HK-2 (cell line): ENCODE measurements at regions not wholly inside any gene's neighbourhood (a gene's known extent, or its start where the extent isn't known, plus 50 kb on each side); places are given as distances from the start of the nearest gene placed in this dataset.
"Not testable (repeated sequence)": the region's sequence is repeated elsewhere in the genome, so short reads cannot be mapped to it uniquely, and the experiment has no call there.

ENCODE experiments used
- DNase-seq: peaks from one replicate; pipeline ENCODE4 v3.0.0-alpha.2; 2018; ENCODE audit not compliant: unreplicated experiment

DNA sequence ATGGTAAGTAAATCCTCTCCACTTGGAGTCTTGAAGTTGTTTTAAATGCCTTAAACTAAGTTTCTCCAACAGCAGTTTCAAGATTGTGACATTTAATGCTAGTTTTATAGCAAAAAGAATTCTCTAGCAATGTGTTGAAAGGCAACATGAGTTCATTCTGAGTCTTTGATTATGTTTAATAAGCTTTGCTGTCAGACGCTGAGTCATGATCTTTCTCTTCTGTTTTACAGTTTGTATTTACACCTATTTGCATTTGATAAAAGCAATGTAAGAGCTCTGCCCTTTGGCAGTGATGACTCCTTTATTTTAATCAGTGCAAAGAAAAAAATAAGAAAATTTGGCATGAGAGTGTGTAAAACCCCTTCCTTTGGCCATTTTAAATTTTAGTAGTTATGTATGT is 497.7 kb downstream of the STK39 start:
- no peak for DNase-seq

DNA sequence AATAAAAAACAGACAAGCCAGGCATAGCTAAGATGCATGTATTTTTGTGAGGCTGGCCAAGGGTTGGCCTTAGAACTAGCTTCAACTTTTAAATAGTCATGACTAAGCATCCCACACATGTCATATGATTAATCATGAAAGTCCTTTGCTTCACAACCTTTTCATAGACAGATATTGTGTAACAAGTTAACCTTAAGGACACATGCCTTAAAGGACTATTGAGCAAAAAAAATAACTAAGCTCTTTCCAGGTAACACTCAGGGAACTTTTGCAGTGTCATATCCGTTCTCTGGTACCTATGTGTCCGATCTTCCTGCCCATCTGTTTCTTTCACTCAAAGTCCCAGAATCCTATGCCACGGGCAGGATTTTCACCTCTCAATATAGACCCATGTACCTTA is 498.4 kb downstream of the STK39 start:
- no peak for DNase-seq

DNA sequence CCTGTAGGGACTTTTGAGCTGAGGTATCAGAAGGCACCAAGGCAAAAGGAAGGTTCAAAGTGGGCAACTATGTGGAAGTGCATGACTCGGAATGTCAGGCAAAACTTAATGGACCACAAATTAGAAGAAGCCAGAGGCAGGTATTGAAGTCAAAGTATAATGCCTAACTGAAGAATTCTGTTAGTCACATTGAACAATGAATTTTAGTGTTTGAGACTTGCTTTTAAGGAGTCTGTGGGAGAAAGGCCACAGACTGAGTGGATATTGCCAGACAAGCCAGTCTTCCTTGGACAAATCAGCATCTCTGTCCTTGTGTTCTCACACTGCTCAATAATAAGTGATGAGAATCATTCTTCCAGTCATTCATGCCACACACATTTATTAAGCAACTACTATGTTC is 498.9 kb downstream of the STK39 start:
- DNase-seq, result no peak

DNA sequence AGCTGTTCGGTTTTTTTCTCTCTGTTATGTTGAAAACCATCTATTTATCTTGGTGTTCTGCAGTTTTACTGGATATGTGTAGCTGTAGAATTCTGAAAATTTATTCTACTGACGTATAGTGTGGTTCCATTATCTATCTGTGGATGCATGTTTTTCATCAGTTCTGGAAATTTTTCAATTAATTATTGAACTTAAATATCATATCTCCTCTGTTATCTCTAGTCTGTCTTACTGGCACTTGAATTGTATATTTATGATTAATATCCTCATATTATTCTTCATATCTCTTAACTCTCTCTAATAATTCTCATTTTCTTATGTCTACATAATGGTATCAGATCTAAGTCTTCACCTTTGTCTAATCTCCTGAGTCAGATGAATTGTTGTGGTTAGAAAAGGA is 501.7 kb downstream of the STK39 start:
- no peak for DNase-seq

DNA sequence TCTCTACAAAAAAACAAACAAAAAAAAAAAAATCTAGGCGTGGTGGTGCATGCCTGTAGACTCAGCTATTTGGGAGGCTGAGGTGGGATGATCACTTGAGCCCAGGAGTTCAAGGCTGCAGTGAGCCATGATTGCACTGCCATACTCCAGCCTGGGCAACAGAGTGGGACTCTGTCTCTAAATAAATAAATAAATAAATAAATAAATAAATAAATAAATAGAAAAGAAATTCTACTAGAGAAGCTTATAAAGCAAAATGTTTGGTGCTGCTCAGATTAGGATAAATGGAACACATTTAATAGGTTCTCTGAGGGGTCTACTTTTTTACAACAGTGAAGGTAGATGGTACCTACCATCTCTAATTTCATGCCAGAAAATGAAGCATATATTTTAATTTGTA is 507.5 kb downstream of the STK39 start:
- not testable (repeated sequence) for DNase-seq

DNA sequence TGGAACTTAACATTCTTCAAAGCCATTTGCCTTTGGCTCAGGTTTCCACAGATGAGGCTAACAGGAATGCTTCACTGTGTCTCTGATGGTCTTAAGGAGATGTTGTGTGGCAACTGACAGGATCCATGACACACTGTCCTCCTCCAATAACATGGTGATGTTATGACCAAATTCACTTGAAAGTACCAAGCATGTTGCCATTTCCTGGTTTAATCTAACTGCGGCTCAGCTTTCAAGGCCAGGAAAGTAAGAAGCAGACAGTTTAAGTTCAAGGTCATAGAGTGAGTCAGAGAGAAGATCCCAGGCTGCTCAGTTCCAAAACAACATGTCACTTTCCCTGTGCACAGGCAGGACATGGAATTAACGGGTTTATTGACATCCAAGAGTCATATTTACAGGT is 513.6 kb downstream of the STK39 start:
- DNase-seq, result no peak

DNA sequence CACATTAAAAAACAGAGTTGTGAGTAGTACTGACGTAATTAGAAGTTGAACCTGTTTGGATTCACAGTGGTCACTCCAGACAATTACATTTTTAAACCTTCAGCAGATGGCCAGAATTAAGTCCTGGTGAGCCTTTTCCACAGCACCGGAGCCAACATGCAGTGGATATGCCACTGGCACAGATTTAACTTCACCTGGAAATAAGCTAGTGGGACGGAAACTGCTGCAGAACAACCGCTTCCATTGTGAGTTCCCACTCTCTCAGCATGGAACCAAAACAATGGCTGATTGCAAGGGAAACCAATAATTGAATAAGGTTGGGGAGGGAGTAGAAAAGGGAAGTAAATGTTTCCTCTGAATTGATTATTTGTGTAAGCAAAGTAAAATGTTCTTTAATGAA is 515.1 kb downstream of the STK39 start:
- no peak for DNase-seq

DNA sequence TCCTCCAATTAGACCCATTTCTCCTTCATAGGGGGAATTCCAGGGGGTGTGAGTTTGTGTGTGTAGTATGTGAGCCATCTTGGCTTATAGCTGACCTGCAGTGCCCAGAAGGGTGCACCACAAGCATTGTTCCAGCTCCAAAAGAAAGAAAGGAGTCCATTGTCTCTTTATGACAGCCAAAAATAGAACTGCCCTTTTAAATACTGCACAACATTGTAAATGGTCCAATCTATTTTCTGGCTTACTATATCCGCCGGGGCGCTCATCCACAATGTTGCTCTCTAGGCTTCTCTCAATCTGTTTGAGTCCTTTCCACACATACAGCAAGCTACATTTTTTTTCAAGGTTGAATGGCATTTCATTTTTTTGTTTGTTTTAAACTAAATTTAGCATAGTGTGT is 517.5 kb downstream of the STK39 start:
- no peak for DNase-seq

DNA sequence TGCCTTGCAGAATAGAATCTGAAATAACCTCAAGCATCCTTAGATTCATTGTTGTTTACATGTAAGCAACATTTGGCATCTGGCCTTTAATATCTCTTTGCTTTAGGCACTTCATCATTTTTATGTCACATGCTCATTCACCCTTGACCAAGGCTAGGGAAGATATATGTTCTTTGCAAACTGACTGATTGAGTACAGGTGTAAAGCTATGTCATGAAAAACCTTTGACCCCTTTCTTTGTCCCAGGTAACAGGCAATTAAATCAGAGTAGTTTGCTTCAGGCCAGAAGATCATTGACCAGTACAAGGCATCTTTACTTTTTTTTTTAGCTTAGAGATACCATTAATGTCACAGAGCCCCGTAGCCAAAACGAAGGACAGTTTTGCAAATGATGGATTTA is 520.6 kb downstream of the STK39 start:
- no peak for DNase-seq

DNA sequence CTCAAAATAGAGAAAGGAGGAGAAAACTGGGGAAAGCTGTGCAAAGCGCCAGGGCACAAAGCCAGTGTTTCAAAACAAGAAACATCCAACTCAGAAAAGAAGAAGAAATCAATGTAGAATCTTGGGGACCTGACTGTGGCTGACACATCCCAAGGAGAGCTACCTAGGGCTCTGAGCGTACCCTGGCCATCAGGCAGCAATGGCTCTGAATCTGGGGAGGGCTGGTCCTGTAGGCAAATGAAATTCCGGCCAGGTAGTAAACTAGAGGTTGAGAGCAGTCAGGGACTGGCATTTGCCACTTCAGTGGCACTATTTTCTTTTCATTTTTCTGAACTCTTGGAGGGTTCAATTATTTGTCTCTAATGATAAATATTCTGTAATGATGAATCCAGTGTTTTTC is 525.8 kb downstream of the STK39 start:
- DNase-seq, result no peak

DNA sequence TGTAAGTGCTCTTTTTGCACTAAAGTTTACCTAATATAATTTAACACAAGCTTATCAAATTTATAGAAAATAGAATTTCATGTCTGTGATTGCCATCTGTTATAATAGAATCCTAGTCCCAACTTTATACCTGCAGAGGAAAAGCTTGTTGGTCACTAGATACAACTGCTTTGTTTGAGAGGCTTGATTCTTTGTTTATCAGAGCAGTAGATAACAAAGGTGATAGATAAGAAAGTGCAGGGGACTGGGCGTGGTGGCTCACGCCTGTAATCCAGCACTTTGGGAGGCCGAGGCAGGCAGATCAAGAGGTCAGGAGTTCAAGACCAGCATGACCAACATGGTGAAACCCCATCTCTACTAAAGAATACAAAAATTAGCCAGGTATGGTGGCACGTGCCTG is 528.0 kb downstream of the STK39 start:
- no peak for DNase-seq

DNA sequence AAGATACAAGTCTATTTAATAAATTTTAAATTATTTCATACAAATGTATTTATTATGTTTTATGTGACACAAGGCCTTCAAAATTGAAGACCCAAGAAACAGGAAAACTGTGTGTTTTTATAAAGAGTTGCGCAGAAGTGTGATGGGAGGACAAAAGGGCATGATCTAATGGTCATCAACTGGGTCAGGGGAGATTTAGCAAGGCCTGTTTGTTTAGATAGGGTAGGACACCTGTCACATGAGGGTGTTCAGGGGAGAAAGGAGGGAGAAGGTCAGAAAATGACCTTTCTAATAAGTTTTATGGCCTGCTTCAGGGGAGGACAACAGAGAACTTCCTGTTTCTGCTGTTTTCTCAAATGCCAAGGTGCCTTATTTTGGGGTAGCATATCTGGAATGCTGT is 528.8 kb downstream of the STK39 start:
- no peak for DNase-seq

DNA sequence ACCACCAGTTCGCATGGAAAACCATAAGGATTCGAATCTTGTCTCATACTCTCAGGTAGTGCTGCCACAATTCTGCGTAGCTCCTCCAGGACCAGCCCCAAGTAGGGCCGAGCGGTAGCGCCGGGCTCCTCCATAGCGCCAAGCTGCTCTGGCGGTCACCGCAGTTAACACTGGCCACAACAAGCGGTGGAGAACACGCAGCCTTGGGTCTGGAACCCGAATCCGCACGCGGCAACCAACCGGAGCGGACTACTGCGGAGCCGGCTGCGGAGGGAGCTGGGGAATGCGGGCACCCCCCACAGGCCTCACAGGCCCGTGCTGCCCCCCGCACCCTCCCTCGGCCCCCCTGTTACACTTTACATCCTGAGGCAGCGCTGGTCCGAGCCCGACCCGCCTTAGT is 531.5 kb downstream of the STK39 start:
- no peak for DNase-seq

DNA sequence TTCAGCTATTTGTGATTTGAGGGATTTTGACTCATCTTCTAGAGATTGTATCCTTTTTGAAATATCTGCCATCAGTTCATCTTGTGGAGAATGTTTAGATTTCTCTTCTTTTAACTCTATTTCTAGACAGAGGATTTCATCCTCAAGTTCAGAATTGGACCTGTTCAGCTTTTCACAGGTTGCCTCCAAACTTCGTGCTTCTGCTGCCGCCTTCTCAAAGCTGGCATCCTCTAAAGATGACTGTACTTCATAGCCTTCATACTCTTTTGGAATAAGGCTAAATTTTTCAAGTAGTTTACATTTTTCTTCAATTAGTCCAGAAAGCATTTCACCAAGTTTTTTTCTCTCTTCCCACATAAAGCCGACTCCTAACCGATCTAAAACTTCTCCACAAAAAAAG is 531.9 kb downstream of the STK39 start:
- not testable (repeated sequence) for DNase-seq

DNA sequence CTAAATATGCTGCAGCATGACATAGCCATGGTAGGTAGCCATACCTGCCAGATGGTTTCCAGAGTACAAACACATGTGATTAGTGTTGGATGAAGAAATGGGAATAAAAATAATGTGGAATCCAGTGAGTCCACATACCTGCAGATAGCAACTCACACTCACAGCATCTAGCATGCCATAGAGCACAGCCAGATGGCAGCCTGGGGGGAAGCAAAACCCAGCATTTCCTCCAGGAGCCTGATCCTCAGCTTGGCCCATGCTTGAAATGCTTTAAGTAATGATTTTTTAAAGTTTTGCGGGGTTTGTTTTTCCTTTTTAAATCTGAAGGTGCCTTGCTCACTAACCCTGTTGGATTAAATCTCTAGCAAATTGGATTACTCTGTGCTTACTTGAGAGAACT is 535.1 kb downstream of the STK39 start:
- no peak for DNase-seq

DNA sequence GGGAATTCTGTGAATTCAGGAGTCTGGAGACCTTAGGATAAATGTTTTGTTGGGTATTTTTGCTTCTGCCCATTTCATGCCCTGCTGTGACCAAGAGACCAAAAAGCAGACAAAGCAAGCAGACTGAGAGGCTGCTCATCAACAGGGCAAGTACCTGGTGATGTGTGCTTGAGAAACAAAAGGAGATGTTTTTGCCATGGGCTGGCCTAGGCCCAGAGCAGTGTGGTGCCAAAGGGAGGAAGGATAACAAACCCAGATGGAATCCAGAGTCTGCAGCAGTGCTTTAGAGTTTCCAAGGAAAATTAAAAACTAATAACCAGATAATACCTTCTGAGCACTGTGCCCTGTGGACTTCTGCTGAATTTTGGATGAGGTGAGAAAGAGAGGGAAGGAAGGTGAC is 538.4 kb downstream of the STK39 start:
- no peak for DNase-seq

DNA sequence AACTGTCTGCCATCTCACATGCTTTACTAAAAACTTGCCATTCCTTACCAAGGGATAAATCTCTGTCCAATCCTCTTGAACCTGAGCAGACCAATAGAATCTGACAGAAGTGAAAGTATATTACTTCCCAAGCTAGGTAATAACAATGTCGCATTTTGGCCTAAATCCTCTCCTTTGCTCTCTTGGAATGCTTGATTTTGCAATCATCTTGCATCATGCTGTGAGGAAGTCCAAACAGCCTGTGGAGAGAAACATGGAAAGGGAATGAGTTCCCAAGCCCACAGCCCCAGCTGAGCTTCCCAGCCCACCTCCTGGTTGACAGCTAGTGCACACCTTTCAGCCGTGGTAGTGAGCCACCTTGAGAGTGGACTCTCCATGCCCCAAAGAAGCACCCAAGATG is 540.6 kb downstream of the STK39 start:
- no peak for DNase-seq

DNA sequence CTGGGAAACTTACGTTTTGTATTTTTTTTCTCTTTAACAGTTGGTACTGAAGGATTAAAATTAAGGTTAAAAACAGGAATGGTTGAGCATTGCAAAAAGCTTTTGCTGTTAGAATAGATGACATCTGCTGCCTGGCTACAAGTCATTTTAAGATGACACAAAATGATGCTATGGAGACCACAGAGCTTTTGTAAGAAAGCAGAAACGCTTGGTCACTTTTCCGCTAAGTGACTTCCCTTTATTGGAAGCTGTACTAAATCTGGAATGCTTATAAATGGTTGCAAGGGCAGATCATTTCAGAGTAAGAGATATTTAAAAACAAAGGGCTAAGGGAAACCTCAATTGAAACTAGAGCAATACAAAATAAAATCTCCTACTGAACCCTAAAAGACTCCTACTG is 544.0 kb downstream of the STK39 start:
- no peak for DNase-seq

DNA sequence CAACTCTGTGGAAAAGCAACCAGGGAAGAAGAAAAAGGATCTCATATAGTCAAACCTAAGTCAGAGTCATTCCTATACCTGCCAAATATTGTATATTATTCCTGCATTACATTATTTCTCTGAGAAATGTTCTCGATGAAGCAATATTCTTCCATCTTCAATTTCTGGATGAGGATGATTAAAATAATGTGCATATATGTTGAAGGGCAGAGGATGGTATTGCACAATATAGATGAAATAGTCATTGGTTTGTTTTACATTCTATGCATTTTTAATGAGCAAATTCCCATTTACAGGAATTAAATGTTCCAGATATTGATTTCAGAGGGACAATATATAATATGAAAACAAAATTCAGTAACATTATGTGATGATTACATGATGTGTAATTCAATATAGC is 545.2 kb downstream of the STK39 start:
- no peak for DNase-seq

DNA sequence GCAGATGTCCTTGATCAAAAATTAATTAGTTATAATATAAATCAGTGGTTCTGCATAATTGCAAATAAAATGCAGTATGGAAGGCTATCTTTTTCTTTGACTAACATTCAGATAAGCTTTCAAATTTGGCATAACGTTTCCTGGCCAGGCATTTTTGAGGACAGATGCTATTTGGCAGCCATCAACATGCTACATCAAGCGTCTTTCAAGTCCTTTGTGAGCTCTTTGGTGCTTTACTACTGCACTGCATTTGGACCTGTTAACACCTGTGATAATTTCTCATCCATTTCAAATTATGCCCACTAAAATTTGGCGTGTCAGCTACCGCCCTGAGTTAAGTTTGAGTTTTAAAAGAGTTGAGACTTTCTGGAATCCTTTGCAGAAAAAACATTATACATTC is 545.7 kb downstream of the STK39 start:
- no peak for DNase-seq

DNA sequence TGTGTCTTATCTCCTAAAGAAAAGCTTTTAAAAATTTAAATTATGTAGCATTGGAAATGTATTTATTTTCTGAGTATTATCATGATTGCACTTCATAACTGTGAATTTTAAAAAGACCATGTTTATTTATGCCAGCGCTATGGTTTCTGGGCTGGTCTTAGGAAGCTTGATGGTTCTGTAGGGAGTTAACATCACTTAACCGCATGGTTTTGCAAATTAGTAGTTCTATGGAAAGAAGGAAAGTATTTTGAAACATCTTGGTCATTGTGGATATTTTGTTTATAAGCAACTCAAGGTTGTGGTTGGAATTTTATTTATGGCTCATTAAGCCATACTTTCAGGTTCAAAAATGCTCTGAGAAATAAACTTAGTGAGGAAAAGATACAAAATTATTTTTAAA is 549.4 kb downstream of the STK39 start:
- DNase-seq, result no peak

DNA sequence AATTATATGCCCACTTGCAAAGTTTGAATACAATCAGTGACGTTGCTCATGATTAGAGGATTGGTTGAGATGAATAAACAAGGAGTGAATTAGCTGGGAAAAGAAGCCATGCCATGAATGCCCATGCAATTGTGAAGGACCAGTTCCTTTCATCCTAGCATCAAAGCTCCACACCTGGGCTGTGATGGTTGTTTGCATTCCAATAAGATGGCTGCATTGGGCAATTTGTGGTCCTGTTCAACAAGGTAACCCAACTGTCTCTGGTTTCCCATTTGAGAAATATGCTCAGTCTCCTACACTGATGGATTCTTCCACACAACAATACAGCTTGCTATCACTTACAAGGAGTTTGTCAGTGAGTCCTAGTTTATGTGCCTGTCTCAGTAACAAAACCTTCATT is 550.2 kb downstream of the STK39 start:
- DNase-seq, result no peak

DNA sequence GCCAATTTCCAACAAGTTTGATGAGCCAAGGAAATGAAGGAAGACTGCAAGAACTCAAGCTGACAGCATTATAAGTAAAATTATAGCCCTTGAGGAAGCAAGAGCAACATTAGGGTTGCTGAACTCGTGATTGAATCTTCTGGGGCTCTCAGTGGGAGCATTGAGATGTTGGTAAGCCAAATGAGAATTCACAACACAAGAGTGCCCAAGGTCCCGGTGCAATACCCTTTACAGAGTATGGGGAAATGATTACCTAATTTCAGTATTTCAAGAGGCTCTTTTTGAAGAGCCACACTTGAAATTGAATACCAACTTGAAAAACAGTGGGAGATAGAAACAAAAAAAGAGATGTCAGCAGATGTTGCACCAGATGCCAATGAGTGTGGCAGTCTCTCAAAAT is 554.5 kb downstream of the STK39 start:
- DNase-seq, result no peak

DNA sequence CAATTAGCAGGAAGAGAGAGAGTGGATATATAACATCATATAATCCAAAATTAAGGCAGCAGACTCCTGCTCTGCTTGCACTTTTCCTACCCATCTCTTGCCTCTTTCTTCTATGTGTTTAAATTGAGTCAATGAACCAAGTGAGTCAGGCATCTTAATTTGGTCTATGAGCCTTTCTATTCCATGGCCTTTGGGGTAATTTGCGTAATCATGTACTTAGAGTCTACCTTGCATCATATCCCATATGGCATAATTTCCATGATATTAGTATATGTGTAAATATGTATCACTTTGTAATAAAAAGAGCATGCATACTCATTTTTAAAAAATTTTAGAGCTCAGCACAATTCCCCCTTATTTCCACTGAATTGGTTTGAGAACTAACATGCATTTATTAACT is 555.2 kb downstream of the STK39 start:
- DNase-seq, result no peak

DNA sequence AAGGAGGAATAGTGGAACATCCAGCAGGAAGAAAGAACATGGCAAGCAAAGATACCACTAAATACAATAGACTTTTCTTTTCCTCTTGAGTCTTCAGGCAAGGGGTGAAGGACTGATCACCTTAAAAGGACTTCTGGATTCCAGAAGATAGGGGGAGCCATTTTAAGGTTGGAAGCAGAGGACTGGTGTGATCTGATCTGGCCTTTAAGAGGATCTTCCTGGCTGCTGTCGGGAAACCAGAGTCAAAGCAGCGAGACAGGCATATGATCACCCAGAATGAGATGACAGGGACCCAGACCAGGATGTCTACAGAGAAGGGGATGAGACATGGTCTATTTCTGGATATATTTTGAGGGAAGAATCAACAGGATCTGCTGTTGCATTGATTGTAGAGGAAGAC is 558.0 kb downstream of the STK39 start:
- DNase-seq, result no peak
